GM12878 (cell line): ENCODE measurements at regions not wholly inside any gene's neighbourhood (a gene's known extent, or its start where the extent isn't known, plus 50 kb on each side); places are given as distances from the start of the nearest gene placed in this dataset.

Experiments
- CHD4 ChIP-seq: fragments of 200-600 bp; sonication (generic); IDR thresholded peaks from 2 replicates; pipeline ENCODE4 v1.6.1; 2016; ENCODE audit warnings: mild to moderate bottlenecking
- EZH2 ChIP-seq: IDR thresholded peaks from 2 replicates; pipeline ENCODE4 v1.6.1; 2012; ENCODE audit warnings: low read depth, mild to moderate bottlenecking, control low read depth, inconsistent platforms, low read length, borderline replicate concordance; ENCODE audit not compliant: control insufficient read depth
- KDM1A ChIP-seq: fragments of 200-600 bp; sonication (generic); IDR thresholded peaks from 2 replicates; pipeline ENCODE4 v1.6.1; 2016; ENCODE audit warnings: borderline replicate concordance
- REST ChIP-seq: IDR thresholded peaks from 2 replicates; pipeline ENCODE4 v1.6.1; 2012; ENCODE audit warnings: mild to moderate bottlenecking, low read depth, low read length

- no peak for TF ChIP-seq REST
- no peak for TF ChIP-seq CHD4
- no peak for TF ChIP-seq EZH2
- no peak for TF ChIP-seq KDM1A
These were observed 369.8 kb upstream of the HAND2 start for GRCh38 chr4:173899813-173900212.
